NCI-H187 (cell line): ENCODE measurements at regions not wholly inside any gene's neighbourhood (a gene's known extent, or its start where the extent isn't known, plus 50 kb on each side); places are given as distances from the start of the nearest gene placed in this dataset.

ENCODE experiments used
- DNase-seq, 2 experiments: peaks; one replicate each; lab custom pipeline; 2025; lab: John Stamatoyannopoulos, UW

- DNase-seq: no peak
Measured at GRCh38 chr6:6918216-6918983, 189.4 kb upstream of the RREB1 start.

GRCh38 chr6:6919173-6919572, 188.6 kb upstream of the RREB1 start:
- no peak for DNase-seq

GRCh38 chr6:6920114-6920986, 187.4 kb upstream of the RREB1 start:
- DNase-seq: no peak

GRCh38 chr6:6920987-6921313, 186.8 kb upstream of the RREB1 start:
- no peak for DNase-seq

- no peak for DNase-seq
Measured at GRCh38 chr6:6922166-6922565, 185.6 kb upstream of the RREB1 start.

GRCh38 chr6:6923605-6924004, 184.2 kb upstream of the RREB1 start:
- DNase-seq: no peak

GRCh38 chr6:6924708-6925107, 183.1 kb upstream of the RREB1 start:
- DNase-seq: no peak

- DNase-seq: no peak
Measured at GRCh38 chr6:6925391-6926164, 182.2 kb upstream of the RREB1 start.

GRCh38 chr6:6926856-6927255, 180.9 kb upstream of the RREB1 start:
- DNase-seq: no peak

- no peak for DNase-seq
Measured at GRCh38 chr6:6927521-6928361, 180.0 kb upstream of the RREB1 start.

- DNase-seq: no peak
Measured at GRCh38 chr6:6930223-6930880, 177.4 kb upstream of the RREB1 start.

- peak in 1 of 2 experiments; percentile 9 for DNase-seq
Measured at GRCh38 chr6:6931071-6932025, 176.4 kb upstream of the RREB1 start.

GRCh38 chr6:6932341-6932740, 175.4 kb upstream of the RREB1 start:
- no peak for DNase-seq

GRCh38 chr6:6932968-6933367, 174.8 kb upstream of the RREB1 start:
- DNase-seq: no peak

GRCh38 chr6:6940031-6941025, 167.4 kb upstream of the RREB1 start:
- no peak for DNase-seq

- DNase-seq: no peak
Measured at GRCh38 chr6:6941201-6941600, 166.6 kb upstream of the RREB1 start.

GRCh38 chr6:6942091-6942490, 165.7 kb upstream of the RREB1 start:
- no peak for DNase-seq

GRCh38 chr6:6942831-6943230, 164.9 kb upstream of the RREB1 start:
- peak; percentile 42 to 72 for DNase-seq

GRCh38 chr6:6943421-6943820, 164.3 kb upstream of the RREB1 start:
- DNase-seq: no peak
